ENCODE measurements at regions not wholly inside any gene's neighbourhood (a gene's known extent, or its start where the extent isn't known, plus 50 kb on each side); places are given as distances from the start of the nearest gene placed in this dataset.

DNA sequence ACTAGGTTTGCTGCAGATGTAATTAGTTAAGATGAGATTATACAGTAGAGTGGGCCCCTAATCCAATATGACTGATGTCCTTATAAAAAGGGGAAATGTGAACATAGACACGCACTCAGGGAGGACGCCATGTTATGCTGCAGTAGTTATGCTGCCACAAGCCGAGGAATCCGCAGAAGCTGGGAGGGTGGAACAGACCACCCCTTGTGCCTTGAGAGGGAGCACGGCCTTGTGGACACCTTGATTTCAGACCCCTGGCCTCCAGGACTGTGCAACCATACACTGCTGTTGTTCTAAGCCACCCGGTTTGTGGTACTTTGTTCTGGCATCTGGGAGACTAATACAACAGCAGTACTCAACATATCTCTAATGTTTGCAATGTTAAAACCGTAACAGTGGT, 57.9 kb upstream of the HIVEP3 start:
- TF ChIP-seq, protein P1, sequence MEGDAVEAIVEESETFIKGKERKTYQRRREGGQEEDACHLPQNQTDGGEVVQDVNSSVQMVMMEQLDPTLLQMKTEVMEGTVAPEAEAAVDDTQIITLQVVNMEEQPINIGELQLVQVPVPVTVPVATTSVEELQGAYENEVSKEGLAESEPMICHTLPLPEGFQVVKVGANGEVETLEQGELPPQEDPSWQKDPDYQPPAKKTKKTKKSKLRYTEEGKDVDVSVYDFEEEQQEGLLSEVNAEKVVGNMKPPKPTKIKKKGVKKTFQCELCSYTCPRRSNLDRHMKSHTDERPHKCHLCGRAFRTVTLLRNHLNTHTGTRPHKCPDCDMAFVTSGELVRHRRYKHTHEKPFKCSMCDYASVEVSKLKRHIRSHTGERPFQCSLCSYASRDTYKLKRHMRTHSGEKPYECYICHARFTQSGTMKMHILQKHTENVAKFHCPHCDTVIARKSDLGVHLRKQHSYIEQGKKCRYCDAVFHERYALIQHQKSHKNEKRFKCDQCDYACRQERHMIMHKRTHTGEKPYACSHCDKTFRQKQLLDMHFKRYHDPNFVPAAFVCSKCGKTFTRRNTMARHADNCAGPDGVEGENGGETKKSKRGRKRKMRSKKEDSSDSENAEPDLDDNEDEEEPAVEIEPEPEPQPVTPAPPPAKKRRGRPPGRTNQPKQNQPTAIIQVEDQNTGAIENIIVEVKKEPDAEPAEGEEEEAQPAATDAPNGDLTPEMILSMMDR (conservative IDR thresholded peaks at IDR 0.05; ENCODE audit: low read depth, low read length), result no peak
- TF ChIP-seq EZH2 (IDR thresholded peaks at IDR 0.05; ENCODE audit: borderline replicate concordance, low read depth, low read length, poor library complexity, severe bottlenecking), result no peak
